ENCODE measurements at regions not wholly inside any gene's neighbourhood (a gene's known extent, or its start where the extent isn't known, plus 50 kb on each side); places are given as distances from the start of the nearest gene placed in this dataset.

DNA sequence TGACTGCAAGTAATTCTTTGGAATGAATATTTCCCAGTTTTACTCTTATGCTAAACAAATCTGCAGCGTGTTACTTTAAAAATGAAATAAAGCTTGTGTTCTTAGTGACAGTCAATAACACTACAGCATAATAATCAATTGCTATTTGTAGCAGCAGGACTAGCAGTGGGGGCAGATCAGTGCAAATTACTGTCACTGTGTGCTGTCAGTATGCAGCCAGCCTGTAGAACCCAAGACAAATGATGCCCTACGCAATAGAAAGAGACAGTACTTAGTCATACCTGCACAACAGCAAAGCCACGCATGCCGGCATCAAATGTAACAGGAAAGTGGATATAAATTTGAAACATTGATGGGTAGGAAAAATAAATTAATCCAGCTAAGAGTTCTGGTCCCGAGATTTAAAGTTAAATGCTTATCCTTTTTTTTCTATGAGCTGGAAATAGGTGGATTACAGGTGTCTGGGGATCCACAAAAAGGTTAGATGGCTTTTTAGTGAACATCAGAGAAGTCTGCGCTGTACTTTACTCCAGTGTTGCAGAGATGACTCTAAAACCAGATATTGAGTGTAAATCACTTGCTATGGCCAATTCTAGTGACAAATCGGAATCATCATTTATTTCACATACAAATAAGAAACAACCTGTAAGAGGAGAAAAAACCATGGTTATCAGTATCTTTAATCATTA lies 812.4 kb upstream of the ZEB2 start:
- Histone ChIP-seq H3K4me3 (no peak overlapping the region), H3K36me3 (no peaks in the 10 kb centered on the region), H3K9me3 (no peaks in the 10 kb centered on the region), H3K27me3 (no peaks in the 10 kb centered on the region), H3K4me1 (no peaks in the 10 kb centered on the region), H3K27ac (no peak overlapping the region)
- DNase-seq: no peak
- no peak for TF ChIP-seq POLR2A (IDR thresholded peaks at IDR 0.05)
- TF ChIP-seq, protein P1, sequence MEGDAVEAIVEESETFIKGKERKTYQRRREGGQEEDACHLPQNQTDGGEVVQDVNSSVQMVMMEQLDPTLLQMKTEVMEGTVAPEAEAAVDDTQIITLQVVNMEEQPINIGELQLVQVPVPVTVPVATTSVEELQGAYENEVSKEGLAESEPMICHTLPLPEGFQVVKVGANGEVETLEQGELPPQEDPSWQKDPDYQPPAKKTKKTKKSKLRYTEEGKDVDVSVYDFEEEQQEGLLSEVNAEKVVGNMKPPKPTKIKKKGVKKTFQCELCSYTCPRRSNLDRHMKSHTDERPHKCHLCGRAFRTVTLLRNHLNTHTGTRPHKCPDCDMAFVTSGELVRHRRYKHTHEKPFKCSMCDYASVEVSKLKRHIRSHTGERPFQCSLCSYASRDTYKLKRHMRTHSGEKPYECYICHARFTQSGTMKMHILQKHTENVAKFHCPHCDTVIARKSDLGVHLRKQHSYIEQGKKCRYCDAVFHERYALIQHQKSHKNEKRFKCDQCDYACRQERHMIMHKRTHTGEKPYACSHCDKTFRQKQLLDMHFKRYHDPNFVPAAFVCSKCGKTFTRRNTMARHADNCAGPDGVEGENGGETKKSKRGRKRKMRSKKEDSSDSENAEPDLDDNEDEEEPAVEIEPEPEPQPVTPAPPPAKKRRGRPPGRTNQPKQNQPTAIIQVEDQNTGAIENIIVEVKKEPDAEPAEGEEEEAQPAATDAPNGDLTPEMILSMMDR (IDR thresholded peaks at IDR 0.05): no peak

DNA sequence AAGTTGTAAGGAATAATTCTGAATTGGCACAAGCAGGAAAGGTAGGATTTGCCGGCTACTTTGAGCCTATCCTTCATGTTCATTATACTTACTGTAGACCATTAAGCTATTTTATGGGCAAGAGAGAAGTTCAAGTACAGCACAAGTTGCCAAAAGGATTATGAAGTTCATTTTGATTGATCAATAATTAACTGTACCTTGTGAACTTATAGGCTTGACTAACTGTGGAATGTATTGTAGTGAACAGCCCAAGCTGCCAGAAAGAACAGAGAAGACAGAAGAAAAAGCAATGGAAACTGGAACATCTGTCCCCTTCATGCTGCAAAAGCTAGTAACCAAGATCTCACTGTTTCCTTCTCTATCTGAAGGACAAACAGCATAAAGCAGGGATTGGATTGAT lies 810.1 kb upstream of the ZEB2 start:
- H3K9me3 ChIP-seq: no peaks in the 10 kb centered on the region
- no peaks in the 10 kb centered on the region for H3K36me3 ChIP-seq
- H3K27me3 ChIP-seq: no peaks in the 10 kb centered on the region
- H3K27ac ChIP-seq: no peak overlapping the region
- no peak overlapping the region for H3K4me3 ChIP-seq
- DNase-seq: no peak
- H3K4me1 ChIP-seq: no peaks in the 10 kb centered on the region
- no peak for TF ChIP-seq POLR2A (IDR thresholded peaks at IDR 0.05)

DNA sequence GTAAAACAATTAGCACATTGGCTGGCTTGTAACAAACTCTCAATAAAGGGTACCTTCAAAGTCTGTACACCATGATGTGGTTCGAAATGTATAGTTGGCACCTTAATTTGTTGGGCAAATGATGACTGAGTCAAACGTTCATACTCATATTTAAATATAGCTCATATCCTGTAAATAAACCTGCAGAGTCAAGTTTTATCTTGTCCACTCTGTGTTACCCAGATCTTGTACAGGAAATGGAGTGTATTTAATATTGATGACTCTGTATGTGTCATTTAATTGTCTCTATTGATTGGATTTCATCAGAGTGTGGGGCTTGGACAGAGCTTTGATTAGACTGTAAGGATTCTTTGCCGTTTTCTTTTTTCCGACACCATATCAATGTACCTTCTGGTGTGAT lies 805.6 kb upstream of the ZEB2 start:
- TF ChIP-seq, protein P1 (IDR thresholded peaks at IDR 0.05): no peak
- TF ChIP-seq POLR2A (IDR thresholded peaks at IDR 0.05): no peak
- no peak overlapping the region for H3K27ac ChIP-seq
- no peaks in the 10 kb centered on the region for H3K4me1 ChIP-seq

DNA sequence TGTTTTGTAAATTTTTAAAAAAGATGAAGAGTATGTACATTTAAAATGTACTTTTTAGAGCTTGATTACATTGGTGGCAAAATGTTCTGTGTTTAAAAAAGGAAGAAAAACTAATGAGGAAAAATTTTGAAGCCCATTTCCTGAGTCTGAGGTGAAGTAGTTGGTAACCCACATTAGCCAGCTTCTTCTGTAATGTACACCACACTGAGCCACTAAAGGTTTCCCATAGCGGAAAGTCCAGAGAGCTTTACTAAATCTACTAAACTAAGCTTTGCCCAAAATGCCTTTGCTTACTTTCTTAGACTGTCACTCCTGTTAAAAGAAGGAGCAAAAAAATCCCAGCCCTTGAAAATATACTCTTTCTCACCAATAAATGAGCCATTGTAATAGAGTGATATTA lies 804.8 kb upstream of the ZEB2 start:
- DNase-seq: no peak
- no peak overlapping the region for H3K27ac ChIP-seq
- no peaks in the 10 kb centered on the region for H3K27me3 ChIP-seq
- no peaks in the 10 kb centered on the region for H3K36me3 ChIP-seq
- no peaks in the 10 kb centered on the region for H3K4me1 ChIP-seq
- TF ChIP-seq POLR2A (IDR thresholded peaks at IDR 0.05): no peak
- TF ChIP-seq, protein P1 (IDR thresholded peaks at IDR 0.05): no peak
- H3K9me3 ChIP-seq: no peaks in the 10 kb centered on the region
- H3K4me3 ChIP-seq: no peak overlapping the region

More for the DNA sequence above, 805.6 kb upstream of the ZEB2 start:
- no peak for DNase-seq
- Histone ChIP-seq H3K4me3 (no peak overlapping the region), H3K36me3 (no peaks in the 10 kb centered on the region), H3K9me3 (no peaks in the 10 kb centered on the region), H3K27me3 (no peaks in the 10 kb centered on the region)

DNA sequence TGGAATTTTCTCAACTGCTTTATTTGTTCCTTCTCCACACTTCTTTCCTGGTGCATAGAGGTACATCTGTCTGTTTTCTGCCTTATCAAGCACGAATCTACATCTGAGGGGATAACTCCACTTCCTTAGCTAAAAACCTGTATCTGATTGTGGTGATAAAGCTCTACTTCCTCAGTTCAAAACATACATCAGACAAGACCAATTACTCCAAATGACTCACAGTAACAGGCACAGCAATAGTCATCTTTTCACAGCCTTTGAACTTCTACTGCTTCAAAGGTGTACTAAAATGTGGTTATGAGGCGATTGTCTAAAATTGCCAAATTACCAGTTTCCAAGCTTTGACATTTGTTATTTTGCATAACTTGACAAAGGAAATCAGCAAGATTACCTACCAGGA lies 803.6 kb upstream of the ZEB2 start:
- no peak overlapping the region for H3K4me3 ChIP-seq
- H3K36me3 ChIP-seq: no peaks in the 10 kb centered on the region
- no peak overlapping the region for H3K27ac ChIP-seq
- H3K4me1 ChIP-seq: no peaks in the 10 kb centered on the region
- no peak for TF ChIP-seq POLR2A (IDR thresholded peaks at IDR 0.05)
- TF ChIP-seq, protein P1 (IDR thresholded peaks at IDR 0.05): no peak
- H3K27me3 ChIP-seq: no peaks in the 10 kb centered on the region
- H3K9me3 ChIP-seq: no peaks in the 10 kb centered on the region
- DNase-seq: no peak

DNA sequence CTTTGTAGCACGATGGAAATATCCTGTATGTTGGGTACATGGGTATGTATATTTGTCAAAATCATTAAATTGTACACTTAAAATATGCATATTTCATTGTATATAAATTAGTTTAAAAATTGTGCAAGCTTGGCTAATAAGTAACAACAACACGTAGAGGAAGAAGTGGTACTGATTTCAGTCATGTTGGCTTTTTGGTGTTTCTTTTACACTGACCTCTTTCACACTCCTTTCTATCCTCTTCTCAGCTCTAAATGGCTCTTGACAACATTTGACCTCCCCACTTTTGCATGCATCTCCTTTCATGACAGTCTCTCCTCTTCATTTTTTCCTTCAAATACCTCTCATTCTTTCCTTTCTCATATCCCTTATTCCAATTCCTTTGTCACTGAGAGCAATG lies 801.4 kb upstream of the ZEB2 start:
- Histone ChIP-seq H3K4me3 (no peak overlapping the region), H3K27ac (no peak overlapping the region), H3K4me1 (no peaks in the 10 kb centered on the region), H3K9me3 (no peaks in the 10 kb centered on the region), H3K27me3 (no peaks in the 10 kb centered on the region), H3K36me3 (no peaks in the 10 kb centered on the region)
- TF ChIP-seq, protein P1 (IDR thresholded peaks at IDR 0.05): no peak
- TF ChIP-seq POLR2A (IDR thresholded peaks at IDR 0.05): no peak
- DNase-seq: no peak

Data from Peyer's patch (tissue), 4 donors.